ENCODE measurements at regions not wholly inside any gene's neighbourhood (a gene's known extent, or its start where the extent isn't known, plus 50 kb on each side); places are given as distances from the start of the nearest gene placed in this dataset.

- TF ChIP-seq CTCF (IDR thresholded peaks at IDR 0.05) (no peak), POLR2A (IDR thresholded peaks at IDR 0.05) (no peak)
Measured at GRCh38 chr4:126599746-126600145, 1033.0 kb upstream of the INTU start.
